Mucosa of descending colon (tissue), 3 donors: ENCODE measurements at regions not wholly inside any gene's neighbourhood (a gene's known extent, or its start where the extent isn't known, plus 50 kb on each side); places are given as distances from the start of the nearest gene placed in this dataset.

ENCODE experiments used
- ATAC-seq: fragments of 200-7000 bp; cut with Tn5 transposase; one replicate; pipeline ENCODE4 v1.9.1; 2020; ENCODE audit warnings: mild to moderate bottlenecking, moderate library complexity
- DNase-seq, 3 donors: peaks; one replicate each; pipeline ENCODE4 v3.0.0-alpha.2; 2020
- H3K36me3 ChIP-seq: fragments of 200-600 bp; one replicate; pipeline ENCODE4 v1.8.0; 2021; ENCODE audit warnings: low read depth, mild to moderate bottlenecking
- H3K4me1 ChIP-seq: fragments of 200-600 bp; one replicate; pipeline ENCODE4 v1.8.0; 2021; ENCODE audit warnings: low read depth, mild to moderate bottlenecking
- H3K4me3 ChIP-seq: fragments of 200-600 bp; one replicate; pipeline ENCODE4 v1.8.0; 2021; ENCODE audit warnings: mild to moderate bottlenecking
- H3K9me3 ChIP-seq: fragments of 200-600 bp; one replicate; pipeline ENCODE4 v1.8.0; 2021; ENCODE audit warnings: mild to moderate bottlenecking
- CTCF ChIP-seq: fragments of 200-600 bp; IDR thresholded peaks from one replicate; pipeline ENCODE4 v1.8.0; 2022; ENCODE audit warnings: antibody characterized with exemption, mild to moderate bottlenecking
- intact Hi-C, 2 donors: fragments of 100-400 bp; cut with DNase I in 1 of 2; cut with micrococcal nuclease in 1 of 2; formaldehyde crosslinking; loops; one replicate each; pipeline versions ENCODE4 v1.11.0 to v1.11.1; 2022; cut with DNase I, micrococcal nuclease
- donor health status: DM: no; HTN: no; CAD: no; lungs with moderate emphysema.
- donor health status: DM: no; HTN: no; CAD: no.
- donor health status: DM: no; HTN: yes; CAD: no.

GRCh38 chr17:10976401-10976800 is 138.5 kb upstream of the PIRT start:
- ATAC-seq (no peak), DNase-seq (no peak)
- TF ChIP-seq CTCF, result no peak
- H3K9me3 ChIP-seq, result no peaks in the 10 kb centered on the region
- H3K4me3 ChIP-seq, result no peak overlapping the region
- intact Hi-C loops, result no loop called here
- H3K36me3 ChIP-seq, result no peaks in the 10 kb centered on the region
- H3K4me1 ChIP-seq, result no peaks in the 10 kb centered on the region

DNA sequence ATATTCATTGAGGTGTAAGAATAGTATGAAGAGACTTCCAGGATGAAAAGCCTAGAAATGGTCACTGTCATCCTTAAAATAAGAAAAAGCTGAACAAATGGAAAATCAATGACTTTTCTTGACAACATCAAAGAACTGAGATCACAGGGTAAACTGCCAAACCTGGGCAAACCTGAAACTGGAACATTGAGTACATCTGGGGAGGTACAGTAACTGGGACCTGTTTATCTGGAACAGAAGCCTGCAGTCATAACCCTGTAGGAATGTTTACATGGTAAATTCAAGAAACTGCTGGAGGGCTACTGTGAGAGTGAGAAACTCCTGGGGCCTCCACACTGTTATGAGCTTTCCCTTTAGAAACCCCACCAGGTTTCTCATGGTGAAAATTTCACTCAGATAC is 130.1 kb upstream of the PIRT start:
- intact Hi-C loops, result no loop called here
- ATAC-seq (no peak), DNase-seq (no peak)
- H3K9me3 ChIP-seq, result no peaks in the 10 kb centered on the region
- TF ChIP-seq CTCF, result no peak
- no peaks in the 10 kb centered on the region for H3K36me3 ChIP-seq
- no peak overlapping the region for H3K4me3 ChIP-seq
- H3K4me1 ChIP-seq, result no peaks in the 10 kb centered on the region

- DNase-seq, result no peak
- Histone ChIP-seq H3K4me3 (no peak overlapping the region), H3K36me3 (no peaks in the 10 kb centered on the region), H3K9me3 (no peaks in the 10 kb centered on the region), H3K4me1 (no peaks in the 10 kb centered on the region)
- no peak for ATAC-seq
- intact Hi-C loops, result no loop called here
- TF ChIP-seq CTCF, result no peak
Measured at GRCh38 chr17:10956821-10957220, 118.9 kb upstream of the PIRT start.

GRCh38 chr17:10944819-10945218 is 106.9 kb upstream of the PIRT start:
- ATAC-seq, result no peak
- no peak for DNase-seq
- Histone ChIP-seq H3K4me3 (no peak overlapping the region), H3K9me3 (no peaks in the 10 kb centered on the region), H3K4me1 (no peaks in the 10 kb centered on the region), H3K36me3 (no peaks in the 10 kb centered on the region)
- intact Hi-C loops, result no loop called here
- no peak for TF ChIP-seq CTCF

- H3K4me1 ChIP-seq, result no peaks in the 10 kb centered on the region
- H3K9me3 ChIP-seq, result no peaks in the 10 kb centered on the region
- no peaks in the 10 kb centered on the region for H3K36me3 ChIP-seq
- ATAC-seq (no peak), DNase-seq (no peak)
- intact Hi-C loops, result no loop called here
- no peak overlapping the region for H3K4me3 ChIP-seq
- no peak for TF ChIP-seq CTCF
Measured at GRCh38 chr17:10936931-10937330, 99.0 kb upstream of the PIRT start.

- intact Hi-C loops, result no loop called here
- Histone ChIP-seq H3K9me3 (no peaks in the 10 kb centered on the region), H3K4me1 (no peaks in the 10 kb centered on the region), H3K36me3 (no peaks in the 10 kb centered on the region), H3K4me3 (no peak overlapping the region)
- ATAC-seq (no peak), DNase-seq (no peak)
- no peak for TF ChIP-seq CTCF
Measured at GRCh38 chr17:10932938-10933337, 95.1 kb upstream of the PIRT start.
